ENCODE measurements at regions not wholly inside any gene's neighbourhood (a gene's known extent, or its start where the extent isn't known, plus 50 kb on each side); places are given as distances from the start of the nearest gene placed in this dataset.

DNA sequence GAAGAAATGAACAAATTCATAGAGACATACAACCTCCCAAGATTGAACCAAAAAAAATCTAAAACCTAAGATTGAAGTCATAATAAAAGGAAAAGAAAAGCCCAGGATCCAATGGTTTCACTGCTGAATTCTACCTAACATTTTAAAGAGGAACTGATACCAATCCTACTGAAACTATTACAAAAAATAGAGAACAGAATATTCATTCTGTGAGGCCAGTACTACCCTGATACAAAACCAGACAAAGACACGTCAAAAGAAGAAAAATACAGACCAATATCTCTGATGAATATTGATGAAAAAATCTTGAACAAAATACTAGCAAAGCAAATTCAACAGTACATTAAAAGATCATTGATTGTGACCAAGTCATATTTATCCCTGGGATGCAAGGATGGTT is 128.5 kb upstream of the STEAP1 start:
- no peaks in the 10 kb centered on the region for H4K20me1 ChIP-seq (ENCODE audit: insufficient read depth)
- no peaks in the 10 kb centered on the region for H3K27me3 ChIP-seq (ENCODE audit: insufficient read depth, low read depth)
- H3K4me1 ChIP-seq (ENCODE audit: low read depth, poor library complexity, severe bottlenecking) = no peaks in the 10 kb centered on the region
- H3K36me3 ChIP-seq (ENCODE audit: insufficient read depth) = no peaks in the 10 kb centered on the region
- H3K79me2 ChIP-seq (ENCODE audit: insufficient read depth, low read depth) = no peaks in the 10 kb centered on the region
- no peak overlapping the region for H3K27ac ChIP-seq
- TF ChIP-seq, protein P1, sequence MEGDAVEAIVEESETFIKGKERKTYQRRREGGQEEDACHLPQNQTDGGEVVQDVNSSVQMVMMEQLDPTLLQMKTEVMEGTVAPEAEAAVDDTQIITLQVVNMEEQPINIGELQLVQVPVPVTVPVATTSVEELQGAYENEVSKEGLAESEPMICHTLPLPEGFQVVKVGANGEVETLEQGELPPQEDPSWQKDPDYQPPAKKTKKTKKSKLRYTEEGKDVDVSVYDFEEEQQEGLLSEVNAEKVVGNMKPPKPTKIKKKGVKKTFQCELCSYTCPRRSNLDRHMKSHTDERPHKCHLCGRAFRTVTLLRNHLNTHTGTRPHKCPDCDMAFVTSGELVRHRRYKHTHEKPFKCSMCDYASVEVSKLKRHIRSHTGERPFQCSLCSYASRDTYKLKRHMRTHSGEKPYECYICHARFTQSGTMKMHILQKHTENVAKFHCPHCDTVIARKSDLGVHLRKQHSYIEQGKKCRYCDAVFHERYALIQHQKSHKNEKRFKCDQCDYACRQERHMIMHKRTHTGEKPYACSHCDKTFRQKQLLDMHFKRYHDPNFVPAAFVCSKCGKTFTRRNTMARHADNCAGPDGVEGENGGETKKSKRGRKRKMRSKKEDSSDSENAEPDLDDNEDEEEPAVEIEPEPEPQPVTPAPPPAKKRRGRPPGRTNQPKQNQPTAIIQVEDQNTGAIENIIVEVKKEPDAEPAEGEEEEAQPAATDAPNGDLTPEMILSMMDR (conservative IDR thresholded peaks at IDR 0.05; ENCODE audit: low read depth, low read length) = no peak
- H3K9ac ChIP-seq = no peak overlapping the region
- no peak overlapping the region for H3K4me3 ChIP-seq (IDR thresholded peaks at IDR 0.05; ENCODE audit: insufficient read depth, low read depth, low read length)
- H3K4me2 ChIP-seq = no peak overlapping the region
- H2AFZ ChIP-seq (ENCODE audit: low read depth) = no peak overlapping the region

DNA sequence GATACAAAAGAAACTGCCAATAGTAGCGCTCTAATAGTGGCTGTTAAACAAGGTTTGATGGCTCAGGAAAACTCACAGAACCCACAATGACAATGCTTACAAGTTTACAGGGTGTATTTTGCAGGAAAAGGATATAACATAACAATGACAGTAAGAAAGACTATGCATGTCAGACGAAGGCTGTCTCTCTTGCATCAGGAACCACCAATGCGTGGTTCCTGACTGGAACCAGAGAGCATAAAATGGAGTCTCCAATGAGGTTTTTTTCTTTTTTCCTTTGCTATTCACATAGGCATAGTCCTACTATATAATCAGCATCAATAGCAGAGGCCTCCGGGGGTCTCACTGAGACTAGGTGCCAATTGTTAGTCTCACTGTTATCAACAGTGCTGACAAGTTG is 120.4 kb upstream of the STEAP1 start:
- Histone ChIP-seq H3K27ac (no peak overlapping the region), H2AFZ (ENCODE audit: low read depth) (no peak overlapping the region), H4K20me1 (ENCODE audit: insufficient read depth) (no peaks in the 10 kb centered on the region), H3K4me2 (no peak overlapping the region), H3K27me3 (ENCODE audit: insufficient read depth, low read depth) (no peaks in the 10 kb centered on the region), H3K4me1 (ENCODE audit: low read depth, poor library complexity, severe bottlenecking) (no peaks in the 10 kb centered on the region), H3K4me3 (IDR thresholded peaks at IDR 0.05; ENCODE audit: insufficient read depth, low read depth, low read length) (no peak overlapping the region), H3K36me3 (ENCODE audit: insufficient read depth) (no peaks in the 10 kb centered on the region), H3K79me2 (ENCODE audit: insufficient read depth, low read depth) (no peaks in the 10 kb centered on the region), H3K9ac (no peak overlapping the region)
- TF ChIP-seq, protein P1 (conservative IDR thresholded peaks at IDR 0.05; ENCODE audit: low read depth, low read length) = no peak

DNA sequence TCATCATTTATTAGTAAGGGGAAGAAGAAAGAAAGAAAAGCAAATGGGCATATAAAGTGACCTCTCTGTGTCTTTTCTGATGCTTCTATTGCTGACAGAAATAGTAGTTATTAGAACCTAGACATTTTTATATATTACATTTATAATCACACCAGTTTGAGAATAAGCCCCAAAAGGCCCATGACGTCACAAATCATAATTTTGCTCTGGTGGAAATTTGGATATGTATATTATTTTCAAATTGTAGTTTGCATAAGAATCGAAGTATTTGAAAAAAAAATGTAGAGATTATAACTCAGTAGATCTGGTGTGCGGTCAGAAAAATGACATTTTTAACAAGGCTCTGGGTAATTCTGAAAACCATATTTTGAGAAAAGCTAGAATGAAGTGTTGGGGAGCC is 101.2 kb upstream of the STEAP1 start:
- H3K27me3 ChIP-seq (ENCODE audit: insufficient read depth, low read depth) = no peaks in the 10 kb centered on the region
- no peaks in the 10 kb centered on the region for H4K20me1 ChIP-seq (ENCODE audit: insufficient read depth)
- H3K4me1 ChIP-seq (ENCODE audit: low read depth, poor library complexity, severe bottlenecking) = no peaks in the 10 kb centered on the region
- H3K27ac ChIP-seq = no peak overlapping the region
- H3K79me2 ChIP-seq (ENCODE audit: insufficient read depth, low read depth) = no peaks in the 10 kb centered on the region
- no peak overlapping the region for H3K9ac ChIP-seq
- no peak overlapping the region for H2AFZ ChIP-seq (ENCODE audit: low read depth)
- H3K4me2 ChIP-seq = no peak overlapping the region
- no peaks in the 10 kb centered on the region for H3K36me3 ChIP-seq (ENCODE audit: insufficient read depth)
- TF ChIP-seq, protein P1 (conservative IDR thresholded peaks at IDR 0.05; ENCODE audit: low read depth, low read length) = no peak
- H3K4me3 ChIP-seq (IDR thresholded peaks at IDR 0.05; ENCODE audit: insufficient read depth, low read depth, low read length) = no peak overlapping the region

DNA sequence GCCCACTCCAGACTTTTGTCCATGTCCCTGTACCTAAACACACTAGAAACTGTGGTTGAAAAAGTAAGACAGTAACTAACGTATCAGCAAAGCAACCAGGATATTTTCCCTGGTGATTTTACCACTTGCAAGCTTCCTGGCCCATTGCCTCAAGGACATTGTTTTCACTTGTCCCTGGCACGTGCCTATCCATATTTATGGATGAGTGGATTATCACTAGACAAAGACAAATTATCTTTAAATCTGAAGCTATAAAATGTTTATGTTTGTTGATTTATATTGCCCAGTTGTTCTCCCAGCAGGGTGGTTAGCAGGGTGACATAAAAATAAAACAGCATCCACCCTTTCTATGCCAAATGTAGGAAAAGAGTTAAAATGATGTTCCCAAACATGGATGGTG is 93.2 kb upstream of the STEAP1 start:
- Histone ChIP-seq H3K36me3 (ENCODE audit: insufficient read depth) (no peaks in the 10 kb centered on the region), H3K79me2 (ENCODE audit: insufficient read depth, low read depth) (no peaks in the 10 kb centered on the region), H3K4me2 (no peak overlapping the region), H4K20me1 (ENCODE audit: insufficient read depth) (no peaks in the 10 kb centered on the region), H3K4me1 (ENCODE audit: low read depth, poor library complexity, severe bottlenecking) (no peaks in the 10 kb centered on the region), H2AFZ (ENCODE audit: low read depth) (no peak overlapping the region), H3K27ac (no peak overlapping the region), H3K9ac (no peak overlapping the region), H3K27me3 (ENCODE audit: insufficient read depth, low read depth) (no peaks in the 10 kb centered on the region), H3K4me3 (IDR thresholded peaks at IDR 0.05; ENCODE audit: insufficient read depth, low read depth, low read length) (no peak overlapping the region)
- TF ChIP-seq, protein P1 (conservative IDR thresholded peaks at IDR 0.05; ENCODE audit: low read depth, low read length) = no peak

DNA sequence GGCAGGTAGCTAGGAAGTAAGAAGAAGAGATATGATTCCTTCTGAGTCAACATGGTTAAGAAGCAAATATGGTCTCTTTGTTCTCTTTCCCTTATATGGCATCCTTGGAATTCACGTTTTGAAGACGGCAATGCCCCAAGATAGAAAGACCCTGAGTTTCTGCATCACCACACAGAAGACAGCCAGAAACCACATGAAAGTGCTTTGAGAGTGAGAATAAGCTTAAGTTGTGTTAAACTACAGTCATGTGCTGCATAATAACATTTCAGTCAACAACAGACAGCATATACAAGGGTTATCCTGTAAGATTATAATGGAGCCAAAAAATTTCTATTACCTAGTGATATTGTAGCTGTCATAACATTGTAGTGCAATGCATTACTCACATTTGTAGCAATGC is 89.9 kb upstream of the STEAP1 start:
- Histone ChIP-seq H3K27me3 (ENCODE audit: insufficient read depth, low read depth) (no peaks in the 10 kb centered on the region), H3K4me3 (IDR thresholded peaks at IDR 0.05; ENCODE audit: insufficient read depth, low read depth, low read length) (no peak overlapping the region), H3K79me2 (ENCODE audit: insufficient read depth, low read depth) (no peaks in the 10 kb centered on the region), H3K36me3 (ENCODE audit: insufficient read depth) (no peaks in the 10 kb centered on the region), H3K9ac (no peak overlapping the region), H3K4me2 (no peak overlapping the region), H3K27ac (no peak overlapping the region), H3K4me1 (ENCODE audit: low read depth, poor library complexity, severe bottlenecking) (no peaks in the 10 kb centered on the region), H2AFZ (ENCODE audit: low read depth) (no peak overlapping the region), H4K20me1 (ENCODE audit: insufficient read depth) (no peaks in the 10 kb centered on the region)
- TF ChIP-seq, protein P1 (conservative IDR thresholded peaks at IDR 0.05; ENCODE audit: low read depth, low read length) = no peak
